GM23338 (cell line): ENCODE measurements at regions not wholly inside any gene's neighbourhood (a gene's known extent, or its start where the extent isn't known, plus 50 kb on each side); places are given as distances from the start of the nearest gene placed in this dataset.

Experiments
- ATAC-seq: fragments of 200-7000 bp; cut with Tn5 transposase; 3 replicates; pipeline ENCODE4 v1.9.1; 2020
- DNase-seq: peaks from one replicate; pipeline ENCODE4 v3.0.0-alpha.2; 2015; ENCODE audit warnings: low spot score
- H2AFZ ChIP-seq: fragments of 200-600 bp; sonication (generic); 2 replicates; pipeline ENCODE4 v1.8.0; 2016; ENCODE audit warnings: antibody characterized with exemption, mild to moderate bottlenecking, moderate library complexity
- H3F3A ChIP-seq: fragments of 200-600 bp; sonication (generic); replicated peaks from 2 replicates; pipeline ENCODE4 v1.8.0; 2017; ENCODE audit warnings: antibody characterized with exemption, mixed run types, low read depth
- H3K27ac ChIP-seq: fragments of 200-600 bp; sonication (generic); 2 replicates; pipeline ENCODE4 v1.6.1; 2016; ENCODE audit warnings: low read depth
- H3K27me3 ChIP-seq: fragments of 200-600 bp; sonication (generic); 2 replicates; pipeline ENCODE4 v1.8.0; 2016; ENCODE audit warnings: mild to moderate bottlenecking, mixed run types, moderate library complexity; ENCODE audit not compliant: insufficient read depth
- H3K36me3 ChIP-seq: fragments of 200-600 bp; sonication (generic); 2 replicates; pipeline ENCODE4 v1.8.0; 2016; ENCODE audit warnings: mild to moderate bottlenecking; ENCODE audit not compliant: insufficient read depth
- H3K4me1 ChIP-seq: fragments of 200-600 bp; sonication (generic); 2 replicates; pipeline ENCODE4 v1.8.0; 2016; ENCODE audit warnings: mild to moderate bottlenecking, moderate library complexity; ENCODE audit not compliant: insufficient read depth
- H3K4me2 ChIP-seq: fragments of 200-600 bp; sonication (generic); 2 replicates; pipeline ENCODE4 v1.7.1; 2017; ENCODE audit warnings: mixed run types
- H3K4me3 ChIP-seq: fragments of 200-600 bp; sonication (generic); 2 replicates; pipeline ENCODE4 v1.6.1; 2016; ENCODE audit warnings: mixed run types
- H3K79me2 ChIP-seq: fragments of 200-600 bp; sonication (generic); replicated peaks from 2 replicates; pipeline ENCODE4 v1.8.0; 2017; ENCODE audit warnings: mild to moderate bottlenecking; ENCODE audit not compliant: insufficient read depth
- H3K9me2 ChIP-seq: fragments of 200-600 bp; sonication (generic); 2 replicates; pipeline ENCODE4 v1.8.0; 2017; ENCODE audit not compliant: insufficient read depth
- H4K20me1 ChIP-seq: fragments of 200-600 bp; sonication (generic); replicated peaks from 2 replicates; pipeline ENCODE4 v1.8.0; 2017; ENCODE audit warnings: mild to moderate bottlenecking; ENCODE audit not compliant: insufficient read depth
- H3K27ac Mint-ChIP-seq: 2 replicates; pipeline ENCODE4 v1.8.0; 2020; ENCODE audit warnings: inconsistent platforms, mild to moderate bottlenecking, moderate library complexity, mixed read lengths
- H3K27me3 Mint-ChIP-seq: 3 replicates; pipeline ENCODE4 v1.8.0; 2022; ENCODE audit warnings: low read depth, mild to moderate bottlenecking, moderate library complexity, mixed read lengths, inconsistent platforms; ENCODE audit not compliant: insufficient read depth, poor library complexity
- H3K36me3 Mint-ChIP-seq: 3 replicates; pipeline ENCODE4 v1.8.0; 2021; ENCODE audit warnings: low read depth, mild to moderate bottlenecking, inconsistent platforms, moderate library complexity, mixed read lengths
- H3K4me1 Mint-ChIP-seq: 3 replicates; pipeline ENCODE4 v1.8.0; 2020; ENCODE audit warnings: mild to moderate bottlenecking, inconsistent platforms, mixed read lengths
- H3K4me3 Mint-ChIP-seq: 3 replicates; pipeline ENCODE4 v1.8.0; 2021; ENCODE audit warnings: moderate library complexity, mild to moderate bottlenecking, inconsistent platforms, mixed read lengths
- H3K9me3 Mint-ChIP-seq: 3 replicates; pipeline ENCODE4 v1.8.0; 2020; ENCODE audit warnings: moderate library complexity, mild to moderate bottlenecking, inconsistent platforms, mixed read lengths
- EZH2 ChIP-seq: fragments of 200-600 bp; sonication (generic); IDR thresholded peaks from one replicate; pipeline ENCODE4 v1.8.0; 2017; ENCODE audit warnings: antibody characterized with exemption, mild to moderate bottlenecking, low read depth; ENCODE audit not compliant: unreplicated experiment
- EZH2phosphoT487 ChIP-seq: fragments of 200-600 bp; sonication (generic); IDR thresholded peaks from one replicate; pipeline ENCODE4 v1.8.1; 2018; ENCODE audit warnings: antibody characterized with exemption; ENCODE audit not compliant: unreplicated experiment
- JUNB ChIP-seq: IDR thresholded peaks from one replicate; pipeline ENCODE4 v1.6.1; 2016; ENCODE audit warnings: antibody characterized with exemption; ENCODE audit not compliant: unreplicated experiment
- STAT1 ChIP-seq: IDR thresholded peaks from one replicate; pipeline ENCODE4 v1.6.1; 2016; ENCODE audit warnings: antibody characterized with exemption; ENCODE audit not compliant: unreplicated experiment
- ZNF114 ChIP-seq: fragments of 250-450 bp; sonication (Bioruptor Pico); IDR thresholded peaks from 2 replicates; pipeline ENCODE4 v1.5.0; 2020; ENCODE audit warnings: mild to moderate bottlenecking, moderate library complexity
- ZNF331 ChIP-seq: fragments of 250-450 bp; sonication (Bioruptor Pico); IDR thresholded peaks from 2 replicates; pipeline ENCODE4 v1.5.0; 2020; ENCODE audit warnings: low read depth, mild to moderate bottlenecking, moderate library complexity
- TF ChIP-seq, protein P1 (sequence below): IDR thresholded peaks from 2 replicates; pipeline ENCODE4 v1.6.1; 2016; ENCODE audit warnings: antibody characterized with exemption
- TF ChIP-seq, protein P2 (sequence below): fragments of 250-450 bp; sonication (Bioruptor Pico); IDR thresholded peaks from 2 replicates; pipeline ENCODE4 v1.5.0; 2020; ENCODE audit warnings: mild to moderate bottlenecking, moderate library complexity
- TF ChIP-seq, protein P3 (sequence below), 2 experiments: fragments of 200-600 bp in 1 of 2; sonication (generic) in 1 of 2; conservative IDR thresholded peaks; 2 replicates each; pipeline versions ENCODE4 v1.5.1 to v1.6.1; 2016 to 2017; ENCODE audit warnings: antibody characterized with exemption in 2 of 2, low read depth in 2 of 2, mild to moderate bottlenecking in 2 of 2, moderate library complexity in 1 of 2

DNA sequence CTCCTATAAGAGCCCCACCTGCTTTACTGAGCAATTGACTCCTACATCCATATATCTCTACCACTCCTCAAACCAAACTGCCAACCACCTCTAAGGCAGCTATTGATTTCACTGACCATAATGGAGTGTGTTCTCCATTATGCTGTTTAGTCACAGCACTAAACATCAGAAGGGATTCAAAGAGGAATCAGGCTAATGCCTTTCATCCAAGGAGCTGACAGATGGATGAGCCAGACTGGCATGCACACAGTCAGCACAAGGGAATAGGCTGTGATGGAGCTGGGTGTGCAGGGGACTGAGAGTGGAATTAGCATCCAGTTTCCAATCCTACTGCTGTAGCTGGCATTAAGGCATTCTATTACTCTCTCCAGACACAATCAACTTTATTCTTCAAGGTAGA is 88.7 kb upstream of the CCL2 start (continued):
- TF ChIP-seq STAT1: no peak
- TF ChIP-seq ZNF114 (CRISPR knock-in tag): no peak
- TF ChIP-seq, protein P1, sequence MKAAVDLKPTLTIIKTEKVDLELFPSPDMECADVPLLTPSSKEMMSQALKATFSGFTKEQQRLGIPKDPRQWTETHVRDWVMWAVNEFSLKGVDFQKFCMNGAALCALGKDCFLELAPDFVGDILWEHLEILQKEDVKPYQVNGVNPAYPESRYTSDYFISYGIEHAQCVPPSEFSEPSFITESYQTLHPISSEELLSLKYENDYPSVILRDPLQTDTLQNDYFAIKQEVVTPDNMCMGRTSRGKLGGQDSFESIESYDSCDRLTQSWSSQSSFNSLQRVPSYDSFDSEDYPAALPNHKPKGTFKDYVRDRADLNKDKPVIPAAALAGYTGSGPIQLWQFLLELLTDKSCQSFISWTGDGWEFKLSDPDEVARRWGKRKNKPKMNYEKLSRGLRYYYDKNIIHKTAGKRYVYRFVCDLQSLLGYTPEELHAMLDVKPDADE: no peak
- no peak for TF ChIP-seq EZH2

DNA sequence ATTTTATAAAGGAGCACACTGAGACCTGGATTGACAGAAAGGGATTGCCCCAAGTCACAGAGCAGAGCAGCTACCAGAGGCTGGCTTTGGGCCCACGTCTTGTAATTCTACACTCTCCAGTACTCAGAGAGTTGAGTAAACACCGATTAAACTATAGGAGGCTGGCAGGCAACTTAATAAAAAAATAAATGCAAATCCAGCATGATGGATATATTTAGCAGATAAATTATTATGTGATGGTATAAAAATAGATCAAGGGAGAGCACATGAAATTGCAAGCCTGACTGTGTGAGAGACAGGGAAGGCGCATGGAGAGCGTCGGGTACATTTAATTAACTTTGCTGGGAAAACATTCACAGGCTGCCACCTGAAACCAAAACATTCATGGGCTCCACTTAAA is 87.7 kb upstream of the CCL2 start:
- H3K36me3 Mint-ChIP-seq: peaks cover 7% of the 10 kb centered on the region; the same call in 2 of the 3 replicates
- Histone ChIP-seq H3K79me2 (no peaks in the 10 kb centered on the region), H3F3A (no peaks in the 10 kb centered on the region), H3K9me2 (peaks cover 8% of the 10 kb centered on the region; the same call in 1 of the 2 replicates), H3K4me1 (peaks cover 9% of the 10 kb centered on the region; the same call in 1 of the 2 replicates), H4K20me1 (no peaks in the 10 kb centered on the region), H3K27ac (no peak overlapping the region), H3K4me2 (no peak overlapping the region), H3K4me3 (no peak overlapping the region), H3K36me3 (no peaks in the 10 kb centered on the region), H3K27me3 (no peaks in the 10 kb centered on the region), H2AFZ (no peak overlapping the region)
- no peaks in the 10 kb centered on the region for H3K27me3 Mint-ChIP-seq
- H3K9me3 Mint-ChIP-seq: peaks cover 10% of the 10 kb centered on the region
- TF ChIP-seq, protein P2, sequence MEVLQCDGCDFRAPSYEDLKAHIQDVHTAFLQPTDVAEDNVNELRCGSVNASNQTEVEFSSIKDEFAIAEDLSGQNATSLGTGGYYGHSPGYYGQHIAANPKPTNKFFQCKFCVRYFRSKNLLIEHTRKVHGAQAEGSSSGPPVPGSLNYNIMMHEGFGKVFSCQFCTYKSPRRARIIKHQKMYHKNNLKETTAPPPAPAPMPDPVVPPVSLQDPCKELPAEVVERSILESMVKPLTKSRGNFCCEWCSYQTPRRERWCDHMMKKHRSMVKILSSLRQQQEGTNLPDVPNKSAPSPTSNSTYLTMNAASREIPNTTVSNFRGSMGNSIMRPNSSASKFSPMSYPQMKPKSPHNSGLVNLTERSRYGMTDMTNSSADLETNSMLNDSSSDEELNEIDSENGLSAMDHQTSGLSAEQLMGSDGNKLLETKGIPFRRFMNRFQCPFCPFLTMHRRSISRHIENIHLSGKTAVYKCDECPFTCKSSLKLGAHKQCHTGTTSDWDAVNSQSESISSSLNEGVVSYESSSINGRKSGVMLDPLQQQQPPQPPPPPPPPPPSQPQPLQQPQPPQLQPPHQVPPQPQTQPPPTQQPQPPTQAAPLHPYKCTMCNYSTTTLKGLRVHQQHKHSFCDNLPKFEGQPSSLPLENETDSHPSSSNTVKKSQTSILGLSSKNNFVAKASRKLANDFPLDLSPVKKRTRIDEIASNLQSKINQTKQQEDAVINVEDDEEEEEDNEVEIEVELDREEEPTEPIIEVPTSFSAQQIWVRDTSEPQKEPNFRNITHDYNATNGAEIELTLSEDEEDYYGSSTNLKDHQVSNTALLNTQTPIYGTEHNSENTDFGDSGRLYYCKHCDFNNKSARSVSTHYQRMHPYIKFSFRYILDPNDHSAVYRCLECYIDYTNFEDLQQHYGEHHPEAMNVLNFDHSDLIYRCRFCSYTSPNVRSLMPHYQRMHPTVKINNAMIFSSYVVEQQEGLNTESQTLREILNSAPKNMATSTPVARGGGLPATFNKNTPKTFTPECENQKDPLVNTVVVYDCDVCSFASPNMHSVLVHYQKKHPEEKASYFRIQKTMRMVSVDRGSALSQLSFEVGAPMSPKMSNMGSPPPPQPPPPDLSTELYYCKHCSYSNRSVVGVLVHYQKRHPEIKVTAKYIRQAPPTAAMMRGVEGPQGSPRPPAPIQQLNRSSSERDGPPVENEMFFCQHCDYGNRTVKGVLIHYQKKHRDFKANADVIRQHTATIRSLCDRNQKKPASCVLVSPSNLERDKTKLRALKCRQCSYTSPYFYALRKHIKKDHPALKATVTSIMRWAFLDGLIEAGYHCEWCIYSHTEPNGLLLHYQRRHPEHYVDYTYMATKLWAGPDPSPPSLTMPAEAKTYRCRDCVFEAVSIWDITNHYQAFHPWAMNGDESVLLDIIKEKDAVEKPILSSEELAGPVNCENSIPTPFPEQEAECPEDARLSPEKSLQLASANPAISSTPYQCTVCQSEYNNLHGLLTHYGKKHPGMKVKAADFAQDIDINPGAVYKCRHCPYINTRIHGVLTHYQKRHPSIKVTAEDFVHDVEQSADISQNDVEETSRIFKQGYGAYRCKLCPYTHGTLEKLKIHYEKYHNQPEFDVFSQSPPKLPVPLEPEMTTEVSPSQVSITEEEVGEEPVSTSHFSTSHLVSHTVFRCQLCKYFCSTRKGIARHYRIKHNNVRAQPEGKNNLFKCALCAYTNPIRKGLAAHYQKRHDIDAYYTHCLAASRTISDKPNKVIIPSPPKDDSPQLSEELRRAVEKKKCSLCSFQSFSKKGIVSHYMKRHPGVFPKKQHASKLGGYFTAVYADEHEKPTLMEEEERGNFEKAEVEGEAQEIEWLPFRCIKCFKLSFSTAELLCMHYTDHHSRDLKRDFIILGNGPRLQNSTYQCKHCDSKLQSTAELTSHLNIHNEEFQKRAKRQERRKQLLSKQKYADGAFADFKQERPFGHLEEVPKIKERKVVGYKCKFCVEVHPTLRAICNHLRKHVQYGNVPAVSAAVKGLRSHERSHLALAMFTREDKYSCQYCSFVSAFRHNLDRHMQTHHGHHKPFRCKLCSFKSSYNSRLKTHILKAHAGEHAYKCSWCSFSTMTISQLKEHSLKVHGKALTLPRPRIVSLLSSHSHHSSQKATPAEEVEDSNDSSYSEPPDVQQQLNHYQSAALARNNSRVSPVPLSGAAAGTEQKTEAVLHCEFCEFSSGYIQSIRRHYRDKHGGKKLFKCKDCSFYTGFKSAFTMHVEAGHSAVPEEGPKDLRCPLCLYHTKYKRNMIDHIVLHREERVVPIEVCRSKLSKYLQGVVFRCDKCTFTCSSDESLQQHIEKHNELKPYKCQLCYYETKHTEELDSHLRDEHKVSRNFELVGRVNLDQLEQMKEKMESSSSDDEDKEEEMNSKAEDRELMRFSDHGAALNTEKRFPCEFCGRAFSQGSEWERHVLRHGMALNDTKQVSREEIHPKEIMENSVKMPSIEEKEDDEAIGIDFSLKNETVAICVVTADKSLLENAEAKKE (CRISPR knock-in tag): no peak
- no peak for TF ChIP-seq JUNB
- TF ChIP-seq ZNF114 (CRISPR knock-in tag): no peak
- no peak for TF ChIP-seq EZH2phosphoT487
- TF ChIP-seq ZNF331: no peak
- no peak for TF ChIP-seq STAT1
- TF ChIP-seq, protein P3, sequence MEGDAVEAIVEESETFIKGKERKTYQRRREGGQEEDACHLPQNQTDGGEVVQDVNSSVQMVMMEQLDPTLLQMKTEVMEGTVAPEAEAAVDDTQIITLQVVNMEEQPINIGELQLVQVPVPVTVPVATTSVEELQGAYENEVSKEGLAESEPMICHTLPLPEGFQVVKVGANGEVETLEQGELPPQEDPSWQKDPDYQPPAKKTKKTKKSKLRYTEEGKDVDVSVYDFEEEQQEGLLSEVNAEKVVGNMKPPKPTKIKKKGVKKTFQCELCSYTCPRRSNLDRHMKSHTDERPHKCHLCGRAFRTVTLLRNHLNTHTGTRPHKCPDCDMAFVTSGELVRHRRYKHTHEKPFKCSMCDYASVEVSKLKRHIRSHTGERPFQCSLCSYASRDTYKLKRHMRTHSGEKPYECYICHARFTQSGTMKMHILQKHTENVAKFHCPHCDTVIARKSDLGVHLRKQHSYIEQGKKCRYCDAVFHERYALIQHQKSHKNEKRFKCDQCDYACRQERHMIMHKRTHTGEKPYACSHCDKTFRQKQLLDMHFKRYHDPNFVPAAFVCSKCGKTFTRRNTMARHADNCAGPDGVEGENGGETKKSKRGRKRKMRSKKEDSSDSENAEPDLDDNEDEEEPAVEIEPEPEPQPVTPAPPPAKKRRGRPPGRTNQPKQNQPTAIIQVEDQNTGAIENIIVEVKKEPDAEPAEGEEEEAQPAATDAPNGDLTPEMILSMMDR (conservative IDR thresholded peaks at IDR 0.05; ENCODE audit: low read depth in 2 of 2): no peak
- TF ChIP-seq EZH2: no peak
- no peak overlapping the region for H3K4me3 Mint-ChIP-seq
- no peak overlapping the region for H3K27ac Mint-ChIP-seq
- DNase-seq: no peak
- H3K4me1 Mint-ChIP-seq: peaks cover 30% of the 10 kb centered on the region
- no peak for ATAC-seq
